ENCODE measurements at regions not wholly inside any gene's neighbourhood (a gene's known extent, or its start where the extent isn't known, plus 50 kb on each side); places are given as distances from the start of the nearest gene placed in this dataset.

- TF ChIP-seq CTCF (IDR thresholded peaks at IDR 0.05): no peak
- TF ChIP-seq POLR2A (IDR thresholded peaks at IDR 0.05): no peak
Observed at GRCh38 chr9:8168916-8169438, 369.4 kb upstream of the DMAC1 start.
